ENCODE measurements at regions not wholly inside any gene's neighbourhood (a gene's known extent, or its start where the extent isn't known, plus 50 kb on each side); places are given as distances from the start of the nearest gene placed in this dataset.

GRCh38 chr1:87980494-87980893 lies 651.8 kb downstream of the LMO4 start:
- TF ChIP-seq, protein P1, sequence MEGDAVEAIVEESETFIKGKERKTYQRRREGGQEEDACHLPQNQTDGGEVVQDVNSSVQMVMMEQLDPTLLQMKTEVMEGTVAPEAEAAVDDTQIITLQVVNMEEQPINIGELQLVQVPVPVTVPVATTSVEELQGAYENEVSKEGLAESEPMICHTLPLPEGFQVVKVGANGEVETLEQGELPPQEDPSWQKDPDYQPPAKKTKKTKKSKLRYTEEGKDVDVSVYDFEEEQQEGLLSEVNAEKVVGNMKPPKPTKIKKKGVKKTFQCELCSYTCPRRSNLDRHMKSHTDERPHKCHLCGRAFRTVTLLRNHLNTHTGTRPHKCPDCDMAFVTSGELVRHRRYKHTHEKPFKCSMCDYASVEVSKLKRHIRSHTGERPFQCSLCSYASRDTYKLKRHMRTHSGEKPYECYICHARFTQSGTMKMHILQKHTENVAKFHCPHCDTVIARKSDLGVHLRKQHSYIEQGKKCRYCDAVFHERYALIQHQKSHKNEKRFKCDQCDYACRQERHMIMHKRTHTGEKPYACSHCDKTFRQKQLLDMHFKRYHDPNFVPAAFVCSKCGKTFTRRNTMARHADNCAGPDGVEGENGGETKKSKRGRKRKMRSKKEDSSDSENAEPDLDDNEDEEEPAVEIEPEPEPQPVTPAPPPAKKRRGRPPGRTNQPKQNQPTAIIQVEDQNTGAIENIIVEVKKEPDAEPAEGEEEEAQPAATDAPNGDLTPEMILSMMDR (IDR thresholded peaks at IDR 0.05; ENCODE audit: low read length): no peak
- TF ChIP-seq EZH2 (optimal IDR thresholded peaks at IDR 0.05; ENCODE audit: low read depth, low read length) (no peak), EZH2phosphoT487 (IDR thresholded peaks at IDR 0.05; ENCODE audit: low read length) (no peak)
